Pancreas (tissue), 10 donors: ENCODE measurements at regions not wholly inside any gene's neighbourhood (a gene's known extent, or its start where the extent isn't known, plus 50 kb on each side); places are given as distances from the start of the nearest gene placed in this dataset.
A peak's percentile ranks its signal among the peaks of the same experiment; 100 is the strongest.

ENCODE experiments used
- ATAC-seq, 4 donors: fragments of 200-7000 bp; cut with Tn5 transposase; one replicate each; pipeline versions ENCODE4 v1.8.0 to v1.9.1; 2020; ENCODE audit warnings: mild to moderate bottlenecking in 4 of 4, moderate library complexity in 4 of 4
- DNase-seq, 6 donors: peaks; one replicate each; pipeline ENCODE4 v3.0.0-alpha.2; 2020
- FAIRE-seq: peaks from 2 replicates; lab custom pipeline; 2012; peaks lifted over from hg19 to GRCh38; lab: Jason Lieb, UNC
- H3K27ac ChIP-seq, 4 donors: fragments of 200-600 bp; sonication (generic); 1 replicate in 3 of 4; 2 replicates in 1 of 4; pipeline versions ENCODE4 v1.5.0 to v1.8.0; 2020
- H3K27me3 ChIP-seq, 4 donors: fragments of 200-600 bp; one replicate each; pipeline ENCODE4 v1.8.0; 2021
- H3K36me3 ChIP-seq, 3 donors: fragments of 200-600 bp; sonication (generic) in 1 of 3; one replicate each; pipeline versions ENCODE4 v1.5.0 to v1.8.0; 2020 to 2021
- H3K4me1 ChIP-seq, 3 donors: fragments of 200-600 bp; one replicate each; pipeline ENCODE4 v1.8.0; 2021
- H3K4me3 ChIP-seq, 4 donors: fragments of 200-600 bp; sonication (generic) in 2 of 4; one replicate each; pipeline versions ENCODE4 v1.5.0 to v1.8.0; 2020 to 2021
- H3K9me3 ChIP-seq, 4 donors: fragments of 200-600 bp; one replicate each; pipeline ENCODE4 v1.8.0; 2021
- WGBS, 2 donors: extraction: QIAGEN DNeasy Blood & Tissue Kit; methylation state at CpG; one replicate each; pipeline ENCODE4 v1.1.7; 2013; 5-methylcytosine and 5-hydroxymethylcytosine counted together
- intact Hi-C, 3 donors: fragments of 100-400 bp; cut with DNase I; formaldehyde crosslinking; loops; one replicate each; pipeline versions ENCODE4 v1.11.1 to v1.14.2; 2022
- TF ChIP-seq, protein P1 (sequence below), 4 donors: fragments of 200-600 bp; sonication (generic) in 3 of 4; IDR thresholded peaks; one replicate each; pipeline versions ENCODE4 v1.5.0 to v1.8.0; 2021; ENCODE audit warnings: antibody characterized with exemption in 4 of 4
- donor health status: healthy with polysubstance abuse.
- donor health status: DM: no; HTN: no; CAD: no; lungs with moderate emphysema.
- donor health status: DM: no; HTN: no; CAD: no.
- donor health status: control.
- donor health status: control.
- donor health status: Bipolar disorder and iron deficiency.
- donor health status: DM: yes; HTN: yes; CAD: no.
- donor health status: DM: no; HTN: no; CAD: no.
- donor health status: DM: no; HTN: no; CAD: no.
- donor health status: DM: yes; HTN: yes; CAD: no.

DNA sequence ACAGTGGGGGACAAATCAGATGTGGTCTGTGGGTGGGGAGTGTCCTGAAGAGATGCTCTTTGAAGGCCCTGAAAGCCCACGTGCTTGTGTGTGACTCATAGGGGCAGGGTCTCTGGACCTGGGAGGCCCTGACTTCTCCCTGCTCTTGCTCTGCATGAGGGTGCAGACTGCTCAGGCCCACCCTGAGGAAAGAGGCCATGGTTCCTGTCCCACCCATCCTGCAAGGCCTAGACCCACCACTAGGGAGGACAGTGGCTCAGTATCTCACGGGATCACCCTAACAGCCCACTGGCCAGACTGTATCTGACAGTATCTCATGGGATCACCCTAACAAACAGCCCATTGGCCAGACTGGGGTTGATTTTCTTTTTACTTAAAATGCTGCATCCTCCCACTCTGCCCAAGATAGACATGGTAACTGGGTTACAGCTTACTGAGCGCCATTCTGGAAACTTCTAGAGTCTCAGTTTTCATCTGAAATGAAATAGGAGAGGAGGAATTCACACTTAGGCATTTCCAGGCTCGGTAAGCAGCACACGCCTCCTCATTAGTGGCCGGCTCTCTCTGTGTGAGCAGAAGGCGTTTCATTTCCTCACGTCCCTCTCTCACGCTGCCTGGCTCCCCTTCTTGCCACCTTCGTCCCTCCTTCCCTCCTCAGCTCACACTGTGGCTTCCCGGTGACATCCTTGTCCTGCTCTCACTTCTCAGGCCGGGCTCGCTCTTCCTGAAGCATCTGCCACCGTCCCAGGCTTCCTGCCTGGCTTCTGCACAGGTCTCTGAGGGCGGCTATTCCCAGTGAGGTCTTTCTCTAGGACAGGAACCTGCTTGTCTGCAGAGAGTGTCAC, 242.6 kb downstream of the GLRX3 start:
- Histone ChIP-seq H3K4me3 (no peak overlapping the region), H3K27me3 (no peaks in the 10 kb centered on the region), H3K27ac (no peak overlapping the region), H3K9me3 (no peaks in the 10 kb centered on the region), H3K36me3 (no peaks in the 10 kb centered on the region), H3K4me1 (no peaks in the 10 kb centered on the region)
- no peak for DNase-seq
- FAIRE-seq, result no peak
- TF ChIP-seq, protein P1, sequence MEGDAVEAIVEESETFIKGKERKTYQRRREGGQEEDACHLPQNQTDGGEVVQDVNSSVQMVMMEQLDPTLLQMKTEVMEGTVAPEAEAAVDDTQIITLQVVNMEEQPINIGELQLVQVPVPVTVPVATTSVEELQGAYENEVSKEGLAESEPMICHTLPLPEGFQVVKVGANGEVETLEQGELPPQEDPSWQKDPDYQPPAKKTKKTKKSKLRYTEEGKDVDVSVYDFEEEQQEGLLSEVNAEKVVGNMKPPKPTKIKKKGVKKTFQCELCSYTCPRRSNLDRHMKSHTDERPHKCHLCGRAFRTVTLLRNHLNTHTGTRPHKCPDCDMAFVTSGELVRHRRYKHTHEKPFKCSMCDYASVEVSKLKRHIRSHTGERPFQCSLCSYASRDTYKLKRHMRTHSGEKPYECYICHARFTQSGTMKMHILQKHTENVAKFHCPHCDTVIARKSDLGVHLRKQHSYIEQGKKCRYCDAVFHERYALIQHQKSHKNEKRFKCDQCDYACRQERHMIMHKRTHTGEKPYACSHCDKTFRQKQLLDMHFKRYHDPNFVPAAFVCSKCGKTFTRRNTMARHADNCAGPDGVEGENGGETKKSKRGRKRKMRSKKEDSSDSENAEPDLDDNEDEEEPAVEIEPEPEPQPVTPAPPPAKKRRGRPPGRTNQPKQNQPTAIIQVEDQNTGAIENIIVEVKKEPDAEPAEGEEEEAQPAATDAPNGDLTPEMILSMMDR (IDR thresholded peaks at IDR 0.05), result no peak
- no peak for ATAC-seq
- intact Hi-C loops, result no loop called here
- WGBS, 2 donors, result 63 to 73% methylated on average over 15 of the region's 15 CpGs

DNA sequence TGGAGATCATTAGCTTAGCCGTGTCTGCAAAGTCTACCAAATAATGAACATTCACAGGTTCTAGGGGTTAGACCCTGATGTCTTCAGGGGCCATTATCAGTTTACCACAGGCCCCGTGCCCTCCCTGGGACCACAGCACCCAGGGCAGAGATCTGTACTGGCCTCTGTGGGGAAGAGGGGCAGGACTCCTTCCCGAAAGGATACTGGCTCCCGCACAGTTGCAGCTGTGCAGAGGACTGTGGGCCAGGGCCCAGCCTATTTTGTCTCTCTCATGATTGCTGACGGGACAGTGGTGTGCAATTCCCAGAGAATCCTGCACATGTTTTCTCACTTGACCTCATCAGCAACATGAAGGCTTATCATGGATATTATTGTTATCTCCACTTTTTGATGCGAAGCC, 243.9 kb downstream of the GLRX3 start:
- Histone ChIP-seq H3K9me3 (no peaks in the 10 kb centered on the region), H3K4me1 (no peaks in the 10 kb centered on the region), H3K36me3 (no peaks in the 10 kb centered on the region), H3K27me3 (no peaks in the 10 kb centered on the region), H3K27ac (no peak overlapping the region), H3K4me3 (no peak overlapping the region)
- intact Hi-C loops, result no loop called here
- ATAC-seq, result no peak
- TF ChIP-seq, protein P1 (IDR thresholded peaks at IDR 0.05), result no peak
- FAIRE-seq, result no peak
- 43 to 88% methylated on average over 6 of the region's 6 CpGs for WGBS, 2 donors
- no peak for DNase-seq

DNA sequence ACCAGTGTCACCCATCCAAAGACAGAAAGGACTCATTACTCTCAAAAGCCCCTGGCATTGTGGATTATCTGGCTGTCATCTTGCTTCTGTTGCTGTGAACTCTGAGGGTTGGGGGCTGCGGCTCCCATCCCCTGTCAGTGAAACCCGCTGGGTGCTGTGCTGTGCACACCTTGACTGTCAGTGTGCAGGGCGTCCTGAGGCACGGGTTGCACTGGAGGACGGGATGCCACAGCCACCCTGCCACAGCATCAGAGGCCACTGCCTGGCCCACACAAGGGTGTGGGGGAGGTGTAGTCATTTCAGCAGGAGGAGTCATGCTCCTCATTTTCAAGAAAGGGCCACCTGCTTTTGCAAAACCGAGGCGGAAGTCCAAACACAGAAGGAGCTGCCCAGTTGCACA, 245.8 kb downstream of the GLRX3 start:
- TF ChIP-seq, protein P1 (IDR thresholded peaks at IDR 0.05), result no peak
- Histone ChIP-seq H3K27ac (no peak overlapping the region), H3K4me1 (no peaks in the 10 kb centered on the region), H3K27me3 (no peaks in the 10 kb centered on the region), H3K36me3 (no peaks in the 10 kb centered on the region), H3K4me3 (no peak overlapping the region), H3K9me3 (no peaks in the 10 kb centered on the region)
- FAIRE-seq (no peak), DNase-seq (no peak), ATAC-seq (no peak)
- intact Hi-C loops, result no loop called here
- WGBS, 2 donors, result 84 to 90% methylated on average over 7 of the region's 7 CpGs

DNA sequence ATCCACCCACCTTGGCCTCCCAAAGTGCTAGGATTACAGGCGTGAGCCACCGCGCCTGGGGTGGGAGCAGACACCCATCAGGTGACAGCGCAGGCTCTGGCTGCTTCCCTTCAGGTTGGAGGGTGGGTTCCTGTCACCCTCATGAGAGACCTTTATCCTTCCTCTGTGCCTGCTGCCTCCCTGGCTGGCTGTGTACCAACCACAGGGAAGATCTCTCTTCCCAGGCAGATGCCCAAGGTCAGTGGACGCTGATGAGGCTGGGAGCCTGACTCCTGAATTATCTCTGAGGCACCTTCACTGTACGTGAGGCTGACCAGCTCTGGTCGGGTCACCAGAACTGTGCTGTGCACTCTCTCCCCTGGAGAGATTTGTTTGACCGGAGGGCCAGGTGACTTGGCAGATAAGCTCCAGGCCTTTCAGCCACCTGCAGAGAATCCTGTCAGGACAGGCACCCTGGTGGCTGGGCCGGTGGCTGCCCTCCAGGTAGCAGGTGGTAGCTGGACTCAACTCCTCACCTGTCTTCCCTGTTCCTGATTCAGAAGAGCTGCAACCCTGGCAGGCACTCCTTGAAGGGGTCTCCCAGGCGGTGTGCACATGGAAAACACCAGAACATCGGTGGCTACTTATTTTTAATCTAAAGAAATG, 251.9 kb downstream of the GLRX3 start:
- intact Hi-C loops, result no loop called here
- peak in 4 of 6 donors; percentile 31 to 81 (median 46) for DNase-seq
- FAIRE-seq, result no peak
- no peaks in the 10 kb centered on the region for H3K4me1 ChIP-seq
- TF ChIP-seq, protein P1 (IDR thresholded peaks at IDR 0.05), result no peak
- 49 to 54% methylated on average over 11 of the region's 11 CpGs for WGBS, 2 donors
- H3K36me3 ChIP-seq, result no peaks in the 10 kb centered on the region
- no peak overlapping the region for H3K4me3 ChIP-seq
- peak in 3 of 4 donors; percentile 29 to 96 (median 75) for ATAC-seq
- H3K27me3 ChIP-seq, result no peaks in the 10 kb centered on the region
- H3K27ac ChIP-seq, result no peak overlapping the region
- H3K9me3 ChIP-seq, result no peaks in the 10 kb centered on the region

DNA sequence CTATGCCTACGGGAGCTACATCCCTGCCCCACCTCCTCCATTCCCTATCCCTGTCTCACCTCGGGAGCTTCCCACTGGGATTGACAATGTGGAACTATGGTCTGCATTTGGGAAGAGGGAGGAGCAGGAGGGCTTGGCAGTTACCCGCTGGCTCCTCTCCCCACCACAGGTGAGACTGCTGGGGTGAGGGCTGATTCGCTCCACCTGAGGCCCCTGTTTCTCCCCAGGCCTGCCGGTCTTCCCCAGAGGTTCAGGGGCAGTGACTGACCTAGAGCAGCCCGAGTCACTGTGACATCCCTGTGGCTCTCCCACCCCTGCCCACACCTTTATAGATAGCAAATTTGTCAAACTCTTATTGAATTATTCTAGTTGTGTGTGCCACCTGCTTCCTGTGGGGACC, 252.6 kb downstream of the GLRX3 start:
- intact Hi-C loops, result no loop called here
- H3K27me3 ChIP-seq, result no peaks in the 10 kb centered on the region
- H3K9me3 ChIP-seq, result no peaks in the 10 kb centered on the region
- no peak for FAIRE-seq
- WGBS, 2 donors, result 78 to 79% methylated on average over 6 of the region's 6 CpGs
- no peak for DNase-seq
- H3K27ac ChIP-seq, result no peak overlapping the region
- TF ChIP-seq, protein P1 (IDR thresholded peaks at IDR 0.05), result no peak
- H3K4me3 ChIP-seq, result no peak overlapping the region
- no peaks in the 10 kb centered on the region for H3K36me3 ChIP-seq
- H3K4me1 ChIP-seq, result no peaks in the 10 kb centered on the region
- ATAC-seq, result no peak
